Gastrocnemius medialis (tissue), 4 donors: ENCODE measurements at regions not wholly inside any gene's neighbourhood (a gene's known extent, or its start where the extent isn't known, plus 50 kb on each side); places are given as distances from the start of the nearest gene placed in this dataset.

ENCODE experiments used
- ATAC-seq, 2 donors: fragments of 150-250 bp; one replicate each; pipeline ENCODE4 v1.9.1; 2016
- DNase-seq, 2 donors: peaks; one replicate each; pipeline ENCODE4 v3.0.0-alpha.2; 2019
- H3K27ac ChIP-seq, 4 donors: fragments of 200-600 bp; sonication (generic); 1 replicate in 1 of 4; 2 replicates in 3 of 4; pipeline ENCODE4 v1.5.1; 2016 to 2018; ENCODE audit warnings: mild to moderate bottlenecking in 2 of 4, moderate library complexity in 1 of 4
- H3K27me3 ChIP-seq, 3 donors: fragments of 200-600 bp; sonication (generic) in 2 of 3; 1 replicate in 1 of 3; 2 replicates in 2 of 3; pipeline versions ENCODE4 v1.5.1 to v1.6.0; 2016 to 2019; ENCODE audit warnings: mild to moderate bottlenecking in 1 of 3, moderate library complexity in 1 of 3
- H3K36me3 ChIP-seq, 2 donors: fragments of 200-600 bp; sonication (generic) in 1 of 2; one replicate each; pipeline ENCODE4 v1.5.1; 2017 to 2018
- H3K4me1 ChIP-seq, 2 donors: fragments of 200-600 bp; sonication (generic) in 1 of 2; one replicate each; pipeline ENCODE4 v1.5.1; 2016 to 2017; ENCODE audit warnings: mild to moderate bottlenecking in 2 of 2
- H3K4me3 ChIP-seq, 4 donors: fragments of 200-600 bp; sonication (generic) in 3 of 4; 1 replicate in 1 of 4; 2 replicates in 3 of 4; pipeline ENCODE4 v1.5.1; 2016 to 2019; ENCODE audit warnings: mild to moderate bottlenecking in 2 of 4
- H3K9me3 ChIP-seq, 3 donors: fragments of 200-600 bp; sonication (generic) in 2 of 3; 1 replicate in 1 of 3; 2 replicates in 2 of 3; pipeline ENCODE4 v1.5.1; 2016 to 2019
- CTCF ChIP-seq, 5 experiments: fragments of 450-650 bp in 3 of 5; fragments of 200-600 bp in 2 of 5; sonication (generic) in 2 of 5; IDR thresholded peaks in 4 of 5; conservative IDR thresholded peaks in 1 of 5; 1 replicate in 4 of 5; 2 replicates in 1 of 5; pipeline ENCODE4 v1.5.1; 2016 to 2019; ENCODE audit warnings: antibody characterized with exemption in 5 of 5, mild to moderate bottlenecking in 3 of 5, moderate library complexity in 3 of 5
- POLR2A ChIP-seq, 2 donors: fragments of 450-650 bp; IDR thresholded peaks; one replicate each; pipeline ENCODE4 v1.6.1; 2017; ENCODE audit warnings: antibody characterized with exemption in 2 of 2, mild to moderate bottlenecking in 2 of 2, moderate library complexity in 2 of 2
- in situ Hi-C, 4 donors: fragments of 200-750 bp; cut with MboI; loops; one replicate each; pipeline versions ENCODE4 v1.15.0 to v1.8.0; 2017; ENCODE audit warnings: low sequenced_read_pairs in 4 of 4
- intact Hi-C: fragments of 100-400 bp; cut with DNase I; formaldehyde crosslinking; loops from one replicate; pipeline ENCODE4 v1.15.1; 2023; ENCODE audit warnings: low total_unique reads

- no peaks in the 10 kb centered on the region for H3K27me3 ChIP-seq
- TF ChIP-seq POLR2A (IDR thresholded peaks at IDR 0.05) = no peak
- TF ChIP-seq CTCF (IDR thresholded peaks at IDR 0.05 in 4 of 5, conservative IDR thresholded peaks at IDR 0.05 in 1 of 5) = no peak
- DNase-seq (no peak), ATAC-seq (no peak)
- H3K36me3 ChIP-seq = no peaks in the 10 kb centered on the region
- H3K4me1 ChIP-seq = no peaks in the 10 kb centered on the region
- in situ Hi-C loops = no loop called here
- H3K27ac ChIP-seq = no peak overlapping the region
- H3K9me3 ChIP-seq = no peaks in the 10 kb centered on the region
- intact Hi-C loops = no loop called here
- H3K4me3 ChIP-seq = no peak overlapping the region
These were observed 430.3 kb upstream of the PDE3A start for GRCh38 chr12:19938031-19938430.

- intact Hi-C loops (no loop called here), in situ Hi-C loops (no loop called here)
These were observed 429.8 kb upstream of the PDE3A start for GRCh38 chr12:19938491-19938890.

GRCh38 chr12:19940267-19940666, 428.1 kb upstream of the PDE3A start:
- Histone ChIP-seq H3K36me3 (no peaks in the 10 kb centered on the region), H3K27me3 (no peaks in the 10 kb centered on the region), H3K4me3 (no peak overlapping the region), H3K4me1 (no peaks in the 10 kb centered on the region), H3K27ac (no peak overlapping the region), H3K9me3 (no peaks in the 10 kb centered on the region)
- ATAC-seq = no peak
- intact Hi-C loops (no loop called here), in situ Hi-C loops (no loop called here)
- no peak for DNase-seq
- TF ChIP-seq CTCF (IDR thresholded peaks at IDR 0.05 in 4 of 5, conservative IDR thresholded peaks at IDR 0.05 in 1 of 5) (no peak), POLR2A (IDR thresholded peaks at IDR 0.05) (no peak)

More at GRCh38 chr12:19938491-19938890, 429.8 kb upstream of the PDE3A start:
- TF ChIP-seq CTCF (IDR thresholded peaks at IDR 0.05 in 4 of 5, conservative IDR thresholded peaks at IDR 0.05 in 1 of 5) (no peak), POLR2A (IDR thresholded peaks at IDR 0.05) (no peak)
- no peaks in the 10 kb centered on the region for H3K36me3 ChIP-seq
- no peaks in the 10 kb centered on the region for H3K4me1 ChIP-seq
- H3K27me3 ChIP-seq = no peaks in the 10 kb centered on the region
- no peaks in the 10 kb centered on the region for H3K9me3 ChIP-seq
- no peak overlapping the region for H3K27ac ChIP-seq
- no peak for ATAC-seq
- no peak for DNase-seq
- H3K4me3 ChIP-seq = no peak overlapping the region

GRCh38 chr12:19941096-19941495, 427.2 kb upstream of the PDE3A start:
- DNase-seq = no peak
- intact Hi-C loops = no loop called here

More at GRCh38 chr12:19941096-19941495, 427.2 kb upstream of the PDE3A start:
- Histone ChIP-seq H3K4me1 (no peaks in the 10 kb centered on the region), H3K4me3 (no peak overlapping the region), H3K9me3 (no peaks in the 10 kb centered on the region), H3K27me3 (no peaks in the 10 kb centered on the region), H3K36me3 (no peaks in the 10 kb centered on the region), H3K27ac (no peak overlapping the region)
- no peak for TF ChIP-seq POLR2A (IDR thresholded peaks at IDR 0.05)
- no peak for TF ChIP-seq CTCF (IDR thresholded peaks at IDR 0.05 in 4 of 5, conservative IDR thresholded peaks at IDR 0.05 in 1 of 5)
- no peak for ATAC-seq
- in situ Hi-C loops = no loop called here
